H1 (cell line): ENCODE measurements at regions not wholly inside any gene's neighbourhood (a gene's known extent, or its start where the extent isn't known, plus 50 kb on each side); places are given as distances from the start of the nearest gene placed in this dataset.

Experiments used
- CTCF ChIA-PET: fragments of 300-600 bp; sonication (Branson Sonifier 250); formaldehyde crosslinking; loops from one replicate; lab custom pipeline; 2021; ENCODE audit not compliant: partially characterized antibody; lab: Charles Lee
- POLR2A ChIA-PET: fragments of 300-600 bp; sonication (Branson Sonifier 250); formaldehyde crosslinking; loops from one replicate; lab custom pipeline; 2021; ENCODE audit warnings: inconsistent platforms; ENCODE audit not compliant: partially characterized antibody; lab: Charles Lee
- DNase-seq, 2 experiments: peaks; one replicate each; pipeline versions ENCODE4 v3.0.0 to v3.0.0-alpha.2; 2010 to 2022; ENCODE audit warnings: low spot score in 2 of 2, low read depth in 1 of 2, mixed read lengths in 1 of 2
- FAIRE-seq: peaks from 2 replicates; lab custom pipeline; 2011; peaks lifted over from hg19 to GRCh38; lab: Jason Lieb, UNC
- H2AFZ ChIP-seq: 2 replicates; pipeline ENCODE4 v1.8.1; 2012; ENCODE audit warnings: low read length, inconsistent platforms
- H2AK5ac ChIP-seq: 2 replicates; pipeline ENCODE4 v1.6.1; 2013; ENCODE audit warnings: low read depth, low read length
- H2BK120ac ChIP-seq: replicated peaks from 2 replicates; pipeline ENCODE3; 2013; ENCODE audit warnings: low read depth, low read length, inconsistent platforms
- H2BK12ac ChIP-seq: 2 replicates; pipeline ENCODE4 v1.6.1; 2013; ENCODE audit warnings: low read depth, low read length
- H2BK15ac ChIP-seq: 2 replicates; pipeline ENCODE4 v1.6.1; 2013; ENCODE audit warnings: low read length
- H2BK20ac ChIP-seq: 2 replicates; pipeline ENCODE4 v1.6.1; 2013; ENCODE audit warnings: low read length
- H2BK5ac ChIP-seq: 2 replicates; pipeline ENCODE4 v1.6.1; 2013; ENCODE audit warnings: low read depth, low read length
- H3K14ac ChIP-seq: 2 replicates; pipeline ENCODE4 v1.6.1; 2013; ENCODE audit warnings: inconsistent platforms; ENCODE audit not compliant: insufficient read length
- H3K18ac ChIP-seq: 2 replicates; pipeline ENCODE4 v1.6.1; 2013; ENCODE audit warnings: low read length; ENCODE audit errors: extremely low read depth
- H3K23ac ChIP-seq: 2 replicates; pipeline ENCODE4 v1.6.1; 2013; ENCODE audit warnings: inconsistent platforms; ENCODE audit not compliant: insufficient read length
- H3K23me2 ChIP-seq: 2 replicates; pipeline ENCODE4 v1.6.1; 2013; ENCODE audit warnings: low read depth, low read length
- H3K27ac ChIP-seq: 2 replicates; pipeline ENCODE4 v1.6.1; 2011; ENCODE audit warnings: low read depth, low read length, inconsistent platforms
- H3K27me3 ChIP-seq, 4 experiments: replicated peaks in 1 of 4; 1 replicate in 1 of 4; 2 replicates in 3 of 4; pipeline versions ENCODE4 v1.6.1 to v1.8.1; 2011 to 2013; ENCODE audit warnings: low read length in 3 of 4, mild to moderate bottlenecking in 3 of 4, inconsistent platforms in 2 of 4, mixed read lengths in 2 of 4, moderate library complexity in 1 of 4; ENCODE audit not compliant: control insufficient read depth in 3 of 4, insufficient read depth in 3 of 4; ENCODE audit errors: extremely low read depth in 1 of 4
- H3K36me3 ChIP-seq, 4 experiments: 2 replicates each; pipeline versions ENCODE4 v1.6.1 to v1.8.1; 2011 to 2013; ENCODE audit warnings: mild to moderate bottlenecking in 4 of 4, low read length in 3 of 4, moderate library complexity in 2 of 4, control low read depth in 1 of 4, inconsistent platforms in 1 of 4; ENCODE audit not compliant: insufficient read depth in 4 of 4, control insufficient read depth in 2 of 4
- H3K4ac ChIP-seq: replicated peaks from 2 replicates; pipeline ENCODE3; 2013; ENCODE audit warnings: low read length, low read depth, mixed read lengths, inconsistent platforms; ENCODE audit not compliant: insufficient read length
- H3K4me1 ChIP-seq, 4 experiments: replicated peaks in 1 of 4; 1 replicate in 1 of 4; 2 replicates in 3 of 4; pipeline versions ENCODE4 v1.6.1 to v1.8.1; 2011 to 2013; ENCODE audit warnings: low read length in 3 of 4, inconsistent platforms in 2 of 4, mixed read lengths in 1 of 4; ENCODE audit not compliant: insufficient read depth in 4 of 4, control insufficient read depth in 3 of 4
- H3K4me2 ChIP-seq, 2 experiments: 2 replicates each; pipeline versions ENCODE4 v1.6.1 to v1.8.1; 2011 to 2013; ENCODE audit warnings: low read depth in 2 of 2, low read length in 2 of 2, control low read depth in 1 of 2, inconsistent platforms in 1 of 2, mild to moderate bottlenecking in 1 of 2; ENCODE audit not compliant: insufficient read depth in 1 of 2
- H3K4me3 ChIP-seq, 4 experiments: fragments of 200-600, 300-600 bp in 1 of 4; sonication (generic), shearing (Covaris generic), sonication (Bioruptor Twin) in 1 of 4; 2 replicates each; pipeline versions ENCODE4 v1.5.1 to v1.8.1; 2011 to 2016; ENCODE audit warnings: low read length in 4 of 4, low read depth in 3 of 4, control low read depth in 2 of 4, inconsistent platforms in 2 of 4, mild to moderate bottlenecking in 2 of 4, mixed read lengths in 1 of 4, moderate library complexity in 1 of 4; ENCODE audit not compliant: insufficient read depth in 2 of 4; ENCODE audit errors: extremely low read depth in 1 of 4
- H3K56ac ChIP-seq: replicated peaks from 2 replicates; pipeline ENCODE3; 2013; ENCODE audit warnings: low read depth, mild to moderate bottlenecking, mixed read lengths, low read length, inconsistent platforms; ENCODE audit not compliant: insufficient read length
- H3K79me1 ChIP-seq: 2 replicates; pipeline ENCODE4 v1.6.1; 2013; ENCODE audit warnings: low read depth, low read length, control low read depth
- H3K79me2 ChIP-seq, 2 experiments: 2 replicates each; pipeline versions ENCODE4 v1.6.1 to v1.8.1; 2012 to 2013; ENCODE audit warnings: low read length in 2 of 2, mild to moderate bottlenecking in 2 of 2, inconsistent platforms in 1 of 2; ENCODE audit not compliant: insufficient read depth in 2 of 2, control insufficient read depth in 1 of 2
- H3K9ac ChIP-seq, 4 experiments: replicated peaks in 1 of 4; 1 replicate in 1 of 4; 2 replicates in 3 of 4; pipeline versions ENCODE4 v1.6.1 to v1.8.1; 2011 to 2013; ENCODE audit warnings: low read depth in 3 of 4, low read length in 3 of 4, control low read depth in 2 of 4, mild to moderate bottlenecking in 2 of 4, moderate library complexity in 2 of 4, inconsistent platforms in 1 of 4; ENCODE audit errors: extremely low read depth in 1 of 4
- H3K9me3 ChIP-seq, 2 experiments: 2 replicates each; pipeline versions ENCODE4 v1.6.1 to v1.8.1; 2012 to 2013; ENCODE audit warnings: mild to moderate bottlenecking in 2 of 2, moderate library complexity in 2 of 2, control low read depth in 1 of 2, inconsistent platforms in 1 of 2, low read depth in 1 of 2, low read length in 1 of 2, mixed read lengths in 1 of 2; ENCODE audit not compliant: insufficient read depth in 2 of 2
- H4K20me1 ChIP-seq, 2 experiments: replicated peaks in 1 of 2; 2 replicates each; pipeline versions ENCODE3 to v1.8.1; 2011 to 2013; ENCODE audit warnings: inconsistent platforms in 2 of 2, low read length in 2 of 2, mild to moderate bottlenecking in 1 of 2; ENCODE audit not compliant: insufficient read depth in 2 of 2, control insufficient read depth in 1 of 2
- H4K5ac ChIP-seq: 2 replicates; pipeline ENCODE4 v1.6.1; 2013; ENCODE audit warnings: low read length, low read depth, mixed read lengths, inconsistent platforms; ENCODE audit not compliant: insufficient read length
- H4K8ac ChIP-seq: 2 replicates; pipeline ENCODE4 v1.8.0; 2013; ENCODE audit warnings: mild to moderate bottlenecking, moderate library complexity, low read length, inconsistent platforms; ENCODE audit not compliant: insufficient read depth; ENCODE audit errors: extremely low read depth
- H4K91ac ChIP-seq: replicated peaks from 2 replicates; pipeline ENCODE3; 2013; ENCODE audit warnings: low read length, mixed read lengths, inconsistent platforms; ENCODE audit not compliant: insufficient read length
- WGBS, 2 experiments: shearing (Covaris generic) in 1 of 2; methylation state at CpG; one replicate each; pipeline versions ENCODE4 v1.1.6 to v1.1.7; 2013 to 2015; ENCODE audit warnings: low lambda C conversion rate in 2 of 2, mixed read lengths in 2 of 2, inconsistent platforms in 1 of 2, low coverage in 1 of 2, missing lambda C conversion rate in 1 of 2; ENCODE audit not compliant: insufficient replicate concordance in 2 of 2, insufficient coverage in 1 of 2, insufficient read length in 1 of 2; ENCODE audit errors: extremely low coverage in 1 of 2, missing lambda C conversion rate in 1 of 2; 5-methylcytosine and 5-hydroxymethylcytosine counted together
- TF ChIP-seq, protein P1 (sequence below): fragments of 300-600 bp; sonication (generic); IDR thresholded peaks from 2 replicates; pipeline ENCODE4 v1.7.1; 2012; ENCODE audit warnings: low read length, moderate library complexity, mild to moderate bottlenecking, inconsistent platforms; ENCODE audit not compliant: insufficient replicate concordance

DNA sequence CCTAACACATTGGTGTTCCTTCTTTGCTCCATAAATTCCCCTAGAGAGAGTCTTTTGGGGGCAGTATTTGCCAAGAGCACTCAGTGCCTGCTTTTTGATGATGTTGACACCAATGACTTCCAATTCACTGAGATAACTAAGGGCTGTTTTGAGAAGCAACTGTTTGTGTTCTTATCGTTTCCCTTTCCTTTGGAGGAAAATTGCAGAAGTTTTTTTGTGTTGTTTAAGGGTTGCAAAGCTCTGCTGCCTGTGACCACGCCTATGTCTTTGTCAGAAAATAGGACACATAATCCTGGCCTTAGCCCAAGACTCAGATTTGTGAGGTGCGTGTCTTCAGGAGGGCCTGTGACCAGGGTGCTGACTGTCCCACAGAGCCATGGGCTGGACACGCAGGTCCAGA is 99.6 kb downstream of the FAM43A start:
- Histone ChIP-seq H2BK12ac (no peak overlapping the region), H2BK120ac (no peak overlapping the region), H3K56ac (no peak overlapping the region), H2AFZ (no peak overlapping the region), H3K23ac (no peak overlapping the region), H2AK5ac (no peak overlapping the region), H3K4ac (no peak overlapping the region), H4K91ac (no peak overlapping the region), H3K79me2 (no peaks in the 10 kb centered on the region), H3K4me3 (no peak overlapping the region), H3K27me3 (no peaks in the 10 kb centered on the region), H3K9me3 (no peaks in the 10 kb centered on the region), H3K18ac (no peak overlapping the region), H3K27ac (no peak overlapping the region), H2BK20ac (no peak overlapping the region), H3K4me2 (no peak overlapping the region), H3K23me2 (no peaks in the 10 kb centered on the region), H4K20me1 (no peaks in the 10 kb centered on the region), H3K9ac (no peak overlapping the region), H4K8ac (no peak overlapping the region), H3K36me3 (no peaks in the 10 kb centered on the region), H3K14ac (no peak overlapping the region), H3K79me1 (no peaks in the 10 kb centered on the region), H3K4me1 (no peaks in the 10 kb centered on the region), H2BK5ac (no peak overlapping the region), H2BK15ac (no peak overlapping the region), H4K5ac (no peak overlapping the region)
- ChIA-PET POLR2A (no interaction called here), CTCF (interaction anchor here (2.1 kb wide), 1 partner anchor 14 kb away, joined by 8 read pairs; no protein-coding TSS in a partner anchor)
- no peak for FAIRE-seq
- WGBS, 2 experiments, result 80% methylated on average over 4 of the region's 4 CpGs; no CpG with 5 or more reads in 1 of the 2 experiments
- no peak for DNase-seq
- TF ChIP-seq, protein P1, sequence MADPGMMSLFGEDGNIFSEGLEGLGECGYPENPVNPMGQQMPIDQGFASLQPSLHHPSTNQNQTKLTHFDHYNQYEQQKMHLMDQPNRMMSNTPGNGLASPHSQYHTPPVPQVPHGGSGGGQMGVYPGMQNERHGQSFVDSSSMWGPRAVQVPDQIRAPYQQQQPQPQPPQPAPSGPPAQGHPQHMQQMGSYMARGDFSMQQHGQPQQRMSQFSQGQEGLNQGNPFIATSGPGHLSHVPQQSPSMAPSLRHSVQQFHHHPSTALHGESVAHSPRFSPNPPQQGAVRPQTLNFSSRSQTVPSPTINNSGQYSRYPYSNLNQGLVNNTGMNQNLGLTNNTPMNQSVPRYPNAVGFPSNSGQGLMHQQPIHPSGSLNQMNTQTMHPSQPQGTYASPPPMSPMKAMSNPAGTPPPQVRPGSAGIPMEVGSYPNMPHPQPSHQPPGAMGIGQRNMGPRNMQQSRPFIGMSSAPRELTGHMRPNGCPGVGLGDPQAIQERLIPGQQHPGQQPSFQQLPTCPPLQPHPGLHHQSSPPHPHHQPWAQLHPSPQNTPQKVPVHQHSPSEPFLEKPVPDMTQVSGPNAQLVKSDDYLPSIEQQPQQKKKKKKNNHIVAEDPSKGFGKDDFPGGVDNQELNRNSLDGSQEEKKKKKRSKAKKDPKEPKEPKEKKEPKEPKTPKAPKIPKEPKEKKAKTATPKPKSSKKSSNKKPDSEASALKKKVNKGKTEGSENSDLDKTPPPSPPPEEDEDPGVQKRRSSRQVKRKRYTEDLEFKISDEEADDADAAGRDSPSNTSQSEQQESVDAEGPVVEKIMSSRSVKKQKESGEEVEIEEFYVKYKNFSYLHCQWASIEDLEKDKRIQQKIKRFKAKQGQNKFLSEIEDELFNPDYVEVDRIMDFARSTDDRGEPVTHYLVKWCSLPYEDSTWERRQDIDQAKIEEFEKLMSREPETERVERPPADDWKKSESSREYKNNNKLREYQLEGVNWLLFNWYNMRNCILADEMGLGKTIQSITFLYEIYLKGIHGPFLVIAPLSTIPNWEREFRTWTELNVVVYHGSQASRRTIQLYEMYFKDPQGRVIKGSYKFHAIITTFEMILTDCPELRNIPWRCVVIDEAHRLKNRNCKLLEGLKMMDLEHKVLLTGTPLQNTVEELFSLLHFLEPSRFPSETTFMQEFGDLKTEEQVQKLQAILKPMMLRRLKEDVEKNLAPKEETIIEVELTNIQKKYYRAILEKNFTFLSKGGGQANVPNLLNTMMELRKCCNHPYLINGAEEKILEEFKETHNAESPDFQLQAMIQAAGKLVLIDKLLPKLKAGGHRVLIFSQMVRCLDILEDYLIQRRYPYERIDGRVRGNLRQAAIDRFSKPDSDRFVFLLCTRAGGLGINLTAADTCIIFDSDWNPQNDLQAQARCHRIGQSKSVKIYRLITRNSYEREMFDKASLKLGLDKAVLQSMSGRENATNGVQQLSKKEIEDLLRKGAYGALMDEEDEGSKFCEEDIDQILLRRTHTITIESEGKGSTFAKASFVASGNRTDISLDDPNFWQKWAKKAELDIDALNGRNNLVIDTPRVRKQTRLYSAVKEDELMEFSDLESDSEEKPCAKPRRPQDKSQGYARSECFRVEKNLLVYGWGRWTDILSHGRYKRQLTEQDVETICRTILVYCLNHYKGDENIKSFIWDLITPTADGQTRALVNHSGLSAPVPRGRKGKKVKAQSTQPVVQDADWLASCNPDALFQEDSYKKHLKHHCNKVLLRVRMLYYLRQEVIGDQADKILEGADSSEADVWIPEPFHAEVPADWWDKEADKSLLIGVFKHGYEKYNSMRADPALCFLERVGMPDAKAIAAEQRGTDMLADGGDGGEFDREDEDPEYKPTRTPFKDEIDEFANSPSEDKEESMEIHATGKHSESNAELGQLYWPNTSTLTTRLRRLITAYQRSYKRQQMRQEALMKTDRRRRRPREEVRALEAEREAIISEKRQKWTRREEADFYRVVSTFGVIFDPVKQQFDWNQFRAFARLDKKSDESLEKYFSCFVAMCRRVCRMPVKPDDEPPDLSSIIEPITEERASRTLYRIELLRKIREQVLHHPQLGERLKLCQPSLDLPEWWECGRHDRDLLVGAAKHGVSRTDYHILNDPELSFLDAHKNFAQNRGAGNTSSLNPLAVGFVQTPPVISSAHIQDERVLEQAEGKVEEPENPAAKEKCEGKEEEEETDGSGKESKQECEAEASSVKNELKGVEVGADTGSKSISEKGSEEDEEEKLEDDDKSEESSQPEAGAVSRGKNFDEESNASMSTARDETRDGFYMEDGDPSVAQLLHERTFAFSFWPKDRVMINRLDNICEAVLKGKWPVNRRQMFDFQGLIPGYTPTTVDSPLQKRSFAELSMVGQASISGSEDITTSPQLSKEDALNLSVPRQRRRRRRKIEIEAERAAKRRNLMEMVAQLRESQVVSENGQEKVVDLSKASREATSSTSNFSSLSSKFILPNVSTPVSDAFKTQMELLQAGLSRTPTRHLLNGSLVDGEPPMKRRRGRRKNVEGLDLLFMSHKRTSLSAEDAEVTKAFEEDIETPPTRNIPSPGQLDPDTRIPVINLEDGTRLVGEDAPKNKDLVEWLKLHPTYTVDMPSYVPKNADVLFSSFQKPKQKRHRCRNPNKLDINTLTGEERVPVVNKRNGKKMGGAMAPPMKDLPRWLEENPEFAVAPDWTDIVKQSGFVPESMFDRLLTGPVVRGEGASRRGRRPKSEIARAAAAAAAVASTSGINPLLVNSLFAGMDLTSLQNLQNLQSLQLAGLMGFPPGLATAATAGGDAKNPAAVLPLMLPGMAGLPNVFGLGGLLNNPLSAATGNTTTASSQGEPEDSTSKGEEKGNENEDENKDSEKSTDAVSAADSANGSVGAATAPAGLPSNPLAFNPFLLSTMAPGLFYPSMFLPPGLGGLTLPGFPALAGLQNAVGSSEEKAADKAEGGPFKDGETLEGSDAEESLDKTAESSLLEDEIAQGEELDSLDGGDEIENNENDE, result no peak
